Neural crest cell (in vitro differentiated cells): ENCODE measurements at regions not wholly inside any gene's neighbourhood (a gene's known extent, or its start where the extent isn't known, plus 50 kb on each side); places are given as distances from the start of the nearest gene placed in this dataset.

Experiments
- DNase-seq: peaks from one replicate; pipeline ENCODE4 v3.0.0; 2021; ENCODE audit warnings: low read depth, mixed read lengths, low spot score
- H3K27ac Mint-ChIP-seq: one replicate; pipeline ENCODE4 v1.8.0; 2021; ENCODE audit warnings: mild to moderate bottlenecking, mixed read lengths; ENCODE audit not compliant: unreplicated experiment
- H3K27me3 Mint-ChIP-seq: 2 replicates; pipeline ENCODE4 v1.8.0; 2021; ENCODE audit warnings: low read depth, mild to moderate bottlenecking, mixed read lengths
- H3K36me3 Mint-ChIP-seq: 2 replicates; pipeline ENCODE4 v1.8.0; 2021; ENCODE audit warnings: low read depth, mild to moderate bottlenecking, mixed read lengths
- H3K4me1 Mint-ChIP-seq: 2 replicates; pipeline ENCODE4 v1.8.0; 2021; ENCODE audit warnings: mixed read lengths
- H3K4me3 Mint-ChIP-seq: one replicate; pipeline ENCODE4 v1.8.0; 2021; ENCODE audit warnings: mild to moderate bottlenecking, mixed read lengths
- H3K9me3 Mint-ChIP-seq: 2 replicates; pipeline ENCODE4 v1.8.0; 2021; ENCODE audit warnings: mixed read lengths
- TF ChIP-seq, protein P1 (sequence below): fragments of 200-600 bp; sonication (generic); conservative IDR thresholded peaks from 2 replicates; pipeline ENCODE4 v1.5.0; 2021; ENCODE audit warnings: antibody characterized with exemption, mild to moderate bottlenecking

GRCh38 chr9:115925424-115925823, 228.2 kb upstream of the PAPPA start:
- Mint-ChIP-seq H3K36me3 (peaks cover 4% of the 10 kb centered on the region), H3K4me3 (no peak overlapping the region), H3K27ac (no peak overlapping the region), H3K9me3 (peaks cover 6% of the 10 kb centered on the region), H3K4me1 (no peaks in the 10 kb centered on the region), H3K27me3 (peaks cover 8% of the 10 kb centered on the region)
- DNase-seq, result no peak
- TF ChIP-seq, protein P1, sequence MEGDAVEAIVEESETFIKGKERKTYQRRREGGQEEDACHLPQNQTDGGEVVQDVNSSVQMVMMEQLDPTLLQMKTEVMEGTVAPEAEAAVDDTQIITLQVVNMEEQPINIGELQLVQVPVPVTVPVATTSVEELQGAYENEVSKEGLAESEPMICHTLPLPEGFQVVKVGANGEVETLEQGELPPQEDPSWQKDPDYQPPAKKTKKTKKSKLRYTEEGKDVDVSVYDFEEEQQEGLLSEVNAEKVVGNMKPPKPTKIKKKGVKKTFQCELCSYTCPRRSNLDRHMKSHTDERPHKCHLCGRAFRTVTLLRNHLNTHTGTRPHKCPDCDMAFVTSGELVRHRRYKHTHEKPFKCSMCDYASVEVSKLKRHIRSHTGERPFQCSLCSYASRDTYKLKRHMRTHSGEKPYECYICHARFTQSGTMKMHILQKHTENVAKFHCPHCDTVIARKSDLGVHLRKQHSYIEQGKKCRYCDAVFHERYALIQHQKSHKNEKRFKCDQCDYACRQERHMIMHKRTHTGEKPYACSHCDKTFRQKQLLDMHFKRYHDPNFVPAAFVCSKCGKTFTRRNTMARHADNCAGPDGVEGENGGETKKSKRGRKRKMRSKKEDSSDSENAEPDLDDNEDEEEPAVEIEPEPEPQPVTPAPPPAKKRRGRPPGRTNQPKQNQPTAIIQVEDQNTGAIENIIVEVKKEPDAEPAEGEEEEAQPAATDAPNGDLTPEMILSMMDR, result no peak

DNA sequence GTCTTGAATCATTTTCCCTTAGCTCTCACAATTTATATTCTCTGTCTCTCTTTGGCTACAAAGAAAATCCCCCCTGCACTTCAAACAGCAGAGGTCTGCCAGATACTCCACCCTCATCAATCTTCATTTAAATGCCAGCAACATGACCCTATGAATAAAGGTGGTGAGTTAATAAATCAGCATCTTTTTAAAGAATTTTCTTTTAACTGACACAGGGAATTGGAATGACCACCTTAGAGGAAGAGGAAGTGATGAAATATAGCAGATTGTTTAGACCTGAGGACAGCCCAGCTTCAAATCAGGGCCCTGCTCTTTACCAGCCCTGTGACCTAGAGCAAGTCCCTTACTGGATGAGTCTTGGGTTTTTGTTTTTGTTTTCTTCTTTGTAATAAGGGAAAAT, 223.1 kb upstream of the PAPPA start:
- H3K4me3 Mint-ChIP-seq, result no peak overlapping the region

GRCh38 chr9:115938479-115938878, 215.1 kb upstream of the PAPPA start:
- H3K36me3 Mint-ChIP-seq, result no peaks in the 10 kb centered on the region
- peaks cover 20% of the 10 kb centered on the region for H3K4me1 Mint-ChIP-seq
- no peak for DNase-seq
- TF ChIP-seq, protein P1, result no peak
- no peaks in the 10 kb centered on the region for H3K27me3 Mint-ChIP-seq
- H3K27ac Mint-ChIP-seq, result no peak overlapping the region
- no peaks in the 10 kb centered on the region for H3K9me3 Mint-ChIP-seq
- no peak overlapping the region for H3K4me3 Mint-ChIP-seq

More for the DNA sequence above, 223.1 kb upstream of the PAPPA start:
- no peak for DNase-seq
- no peaks in the 10 kb centered on the region for H3K4me1 Mint-ChIP-seq
- H3K36me3 Mint-ChIP-seq, result no peaks in the 10 kb centered on the region
- TF ChIP-seq, protein P1, result no peak
- no peak overlapping the region for H3K27ac Mint-ChIP-seq
- no peaks in the 10 kb centered on the region for H3K9me3 Mint-ChIP-seq
- no peaks in the 10 kb centered on the region for H3K27me3 Mint-ChIP-seq

GRCh38 chr9:115939065-115939765, 214.4 kb upstream of the PAPPA start:
- no peaks in the 10 kb centered on the region for H3K27me3 Mint-ChIP-seq
- no peak overlapping the region for H3K27ac Mint-ChIP-seq
- no peaks in the 10 kb centered on the region for H3K36me3 Mint-ChIP-seq
- no peak overlapping the region for H3K4me3 Mint-ChIP-seq
- H3K4me1 Mint-ChIP-seq, result peaks cover 26% of the 10 kb centered on the region
- TF ChIP-seq, protein P1, result no peak
- no peak for DNase-seq
- no peaks in the 10 kb centered on the region for H3K9me3 Mint-ChIP-seq

GRCh38 chr9:115941561-115942315, 211.9 kb upstream of the PAPPA start:
- DNase-seq, result no peak
- Mint-ChIP-seq H3K27ac (no peak overlapping the region), H3K9me3 (no peaks in the 10 kb centered on the region), H3K36me3 (no peaks in the 10 kb centered on the region), H3K27me3 (no peaks in the 10 kb centered on the region), H3K4me1 (peaks cover 36% of the 10 kb centered on the region), H3K4me3 (no peak overlapping the region)
- TF ChIP-seq, protein P1, result no peak
